Prostate gland (tissue), 2 donors: ENCODE measurements at regions not wholly inside any gene's neighbourhood (a gene's known extent, or its start where the extent isn't known, plus 50 kb on each side); places are given as distances from the start of the nearest gene placed in this dataset.

Experiments used
- CTCF ChIP-seq, 4 experiments: fragments of 200-600 bp in 2 of 4; fragments of 450-650 bp in 2 of 4; sonication (generic) in 2 of 4; IDR thresholded peaks; 1 replicate in 3 of 4; 2 replicates in 1 of 4; pipeline ENCODE4 v1.5.1; 2016 to 2019; ENCODE audit warnings: antibody characterized with exemption in 4 of 4, mild to moderate bottlenecking in 2 of 4, moderate library complexity in 2 of 4
- POLR2A ChIP-seq: fragments of 450-650 bp; IDR thresholded peaks from one replicate; pipeline ENCODE4 v1.6.1; 2016; ENCODE audit warnings: antibody characterized with exemption, mild to moderate bottlenecking
- POLR2AphosphoS5 ChIP-seq: sonication (generic); formaldehyde crosslinking; IDR thresholded peaks from one replicate; pipeline ENCODE4 v1.6.1; 2017; ENCODE audit warnings: antibody characterized with exemption

- TF ChIP-seq CTCF (IDR thresholded peaks at IDR 0.05) (no peak), POLR2A (no peak), POLR2AphosphoS5 (no peak)
Measured at GRCh38 chr18:2146092-2146491, 425.2 kb downstream of the METTL4 start.
